ENCODE measurements at regions not wholly inside any gene's neighbourhood (a gene's known extent, or its start where the extent isn't known, plus 50 kb on each side); places are given as distances from the start of the nearest gene placed in this dataset.

- no peak for DNase-seq (ENCODE audit: extremely low read depth, low read depth)
These were observed 1279.2 kb upstream of the AUTS2 start for GRCh38 chr7:68319061-68319460.

- DNase-seq (ENCODE audit: extremely low read depth, low read depth), result no peak
These were observed 1277.1 kb upstream of the AUTS2 start for GRCh38 chr7:68321076-68321639.

GRCh38 chr7:68321776-68322496 lies 1276.3 kb upstream of the AUTS2 start:
- DNase-seq (ENCODE audit: extremely low read depth, low read depth), result no peak

- no peak for DNase-seq (ENCODE audit: extremely low read depth, low read depth)
These were observed 1273.7 kb upstream of the AUTS2 start for GRCh38 chr7:68324621-68325020.

- DNase-seq (ENCODE audit: extremely low read depth, low read depth), result no peak
These were observed 1264.1 kb upstream of the AUTS2 start for GRCh38 chr7:68334216-68334615.

- no peak for DNase-seq (ENCODE audit: extremely low read depth, low read depth)
These were observed 1263.5 kb upstream of the AUTS2 start for GRCh38 chr7:68334636-68335272.

GRCh38 chr7:68336594-68336993 lies 1261.7 kb upstream of the AUTS2 start:
- no peak for DNase-seq (ENCODE audit: extremely low read depth, low read depth)

- no peak for DNase-seq (ENCODE audit: extremely low read depth, low read depth)
These were observed 1249.9 kb upstream of the AUTS2 start for GRCh38 chr7:68348401-68348800.

GRCh38 chr7:68362745-68363518 lies 1235.3 kb upstream of the AUTS2 start:
- DNase-seq (ENCODE audit: extremely low read depth, low read depth), result no peak

- DNase-seq (ENCODE audit: extremely low read depth, low read depth), result no peak
These were observed 1233.2 kb upstream of the AUTS2 start for GRCh38 chr7:68364886-68365625.

GRCh38 chr7:68371985-68372384 lies 1226.3 kb upstream of the AUTS2 start:
- DNase-seq (ENCODE audit: extremely low read depth, low read depth), result no peak

- DNase-seq (ENCODE audit: extremely low read depth, low read depth), result no peak
These were observed 1222.1 kb upstream of the AUTS2 start for GRCh38 chr7:68376131-68376661.

GRCh38 chr7:68381731-68382130 lies 1216.5 kb upstream of the AUTS2 start:
- no peak for DNase-seq (ENCODE audit: extremely low read depth, low read depth)

GRCh38 chr7:68384581-68384980 lies 1213.7 kb upstream of the AUTS2 start:
- no peak for DNase-seq (ENCODE audit: extremely low read depth, low read depth)

GRCh38 chr7:68393051-68393450 lies 1205.2 kb upstream of the AUTS2 start:
- no peak for DNase-seq (ENCODE audit: extremely low read depth, low read depth)

- DNase-seq (ENCODE audit: extremely low read depth, low read depth), result no peak
These were observed 1204.1 kb upstream of the AUTS2 start for GRCh38 chr7:68394131-68394530.

GRCh38 chr7:68399991-68400590 lies 1198.2 kb upstream of the AUTS2 start:
- DNase-seq (ENCODE audit: extremely low read depth, low read depth), result no peak

- no peak for DNase-seq (ENCODE audit: extremely low read depth, low read depth)
These were observed 1197.5 kb upstream of the AUTS2 start for GRCh38 chr7:68400783-68401182.

GRCh38 chr7:68401313-68401712 lies 1197.0 kb upstream of the AUTS2 start:
- DNase-seq (ENCODE audit: extremely low read depth, low read depth), result no peak

- no peak for DNase-seq (ENCODE audit: extremely low read depth, low read depth)
These were observed 1191.8 kb upstream of the AUTS2 start for GRCh38 chr7:68406480-68406879.

Data from NCI-H460 (cell line).